GM21576 (cell line): ENCODE measurements at regions not wholly inside any gene's neighbourhood (a gene's known extent, or its start where the extent isn't known, plus 50 kb on each side); places are given as distances from the start of the nearest gene placed in this dataset.

Source experiments
- ATAC-seq: cut with Tn5 transposase; IDR thresholded peaks from one replicate; pipeline ENCODE4 v1.9.1; 2021; ENCODE audit warnings: mild to moderate bottlenecking, moderate library complexity; ENCODE audit not compliant: unreplicated experiment

- no peak for ATAC-seq
Measured at GRCh38 chr10:131517781-131518180, 206.3 kb upstream of the TCERG1L start.

- no peak for ATAC-seq
Measured at GRCh38 chr10:131519723-131520605, 208.4 kb upstream of the TCERG1L start.

GRCh38 chr10:131531265-131532190, 220.0 kb upstream of the TCERG1L start:
- no peak for ATAC-seq

- no peak for ATAC-seq
Measured at GRCh38 chr10:131532291-131532690, 220.8 kb upstream of the TCERG1L start.

GRCh38 chr10:131532745-131533341, 221.3 kb upstream of the TCERG1L start:
- no peak for ATAC-seq

DNA sequence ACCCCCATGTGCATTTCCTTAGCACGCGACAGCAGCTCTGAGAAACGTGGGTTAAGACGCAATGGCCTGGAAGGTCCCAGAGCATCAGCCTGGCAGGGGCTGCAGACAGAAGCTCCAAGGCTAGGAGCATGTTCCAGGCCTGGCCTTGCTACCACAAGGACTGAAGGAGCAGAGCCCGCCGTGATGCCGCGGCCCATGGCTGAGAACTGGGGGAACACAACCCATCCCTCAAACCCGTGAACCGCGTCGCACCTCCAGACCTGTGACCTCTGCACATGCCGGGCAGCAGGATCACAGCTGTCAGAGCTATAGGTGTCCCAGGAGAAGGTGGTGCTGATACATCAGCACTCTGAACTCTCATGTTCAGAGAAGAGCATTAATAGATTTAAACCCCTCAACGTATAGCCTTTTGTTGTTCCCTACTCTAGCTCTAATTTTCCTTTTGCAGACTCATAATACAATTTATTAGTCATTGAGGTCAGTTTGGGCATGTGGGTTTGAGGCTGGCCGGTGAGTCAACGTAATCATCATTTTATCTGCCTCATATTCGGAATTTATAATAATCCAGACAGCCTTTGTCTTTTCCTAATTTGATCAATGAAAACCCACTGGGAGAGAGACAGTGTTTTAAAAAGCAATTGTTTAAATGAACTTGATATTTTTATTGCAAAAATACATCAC, 222.5 kb upstream of the TCERG1L start:
- no peak for ATAC-seq

GRCh38 chr10:131534836-131535235, 223.3 kb upstream of the TCERG1L start:
- ATAC-seq = no peak

DNA sequence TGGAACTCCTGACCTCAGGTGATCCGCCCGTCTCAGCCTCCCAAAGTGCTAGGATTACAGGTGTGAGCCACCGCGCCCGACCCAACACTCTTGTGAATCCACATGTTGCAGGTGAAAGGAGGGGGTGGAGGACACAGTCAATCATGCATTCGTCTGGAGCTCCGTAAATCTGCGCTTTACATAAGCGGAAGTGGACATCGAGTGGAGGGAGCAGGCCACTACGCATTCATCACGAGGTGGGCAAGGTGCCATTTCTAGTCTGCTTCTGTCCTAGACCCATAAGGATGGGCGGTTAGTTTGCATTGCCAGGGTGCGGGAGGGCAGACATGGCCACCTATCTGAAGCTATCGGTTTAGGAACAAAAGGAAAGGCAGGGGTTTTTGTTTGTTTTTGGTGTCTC, 225.2 kb upstream of the TCERG1L start:
- no peak for ATAC-seq

GRCh38 chr10:131537281-131537680, 225.8 kb upstream of the TCERG1L start:
- no peak for ATAC-seq

- no peak for ATAC-seq
Measured at GRCh38 chr10:131544495-131544894, 233.0 kb upstream of the TCERG1L start.

- ATAC-seq = no peak
Measured at GRCh38 chr10:131546086-131546810, 234.7 kb upstream of the TCERG1L start.

DNA sequence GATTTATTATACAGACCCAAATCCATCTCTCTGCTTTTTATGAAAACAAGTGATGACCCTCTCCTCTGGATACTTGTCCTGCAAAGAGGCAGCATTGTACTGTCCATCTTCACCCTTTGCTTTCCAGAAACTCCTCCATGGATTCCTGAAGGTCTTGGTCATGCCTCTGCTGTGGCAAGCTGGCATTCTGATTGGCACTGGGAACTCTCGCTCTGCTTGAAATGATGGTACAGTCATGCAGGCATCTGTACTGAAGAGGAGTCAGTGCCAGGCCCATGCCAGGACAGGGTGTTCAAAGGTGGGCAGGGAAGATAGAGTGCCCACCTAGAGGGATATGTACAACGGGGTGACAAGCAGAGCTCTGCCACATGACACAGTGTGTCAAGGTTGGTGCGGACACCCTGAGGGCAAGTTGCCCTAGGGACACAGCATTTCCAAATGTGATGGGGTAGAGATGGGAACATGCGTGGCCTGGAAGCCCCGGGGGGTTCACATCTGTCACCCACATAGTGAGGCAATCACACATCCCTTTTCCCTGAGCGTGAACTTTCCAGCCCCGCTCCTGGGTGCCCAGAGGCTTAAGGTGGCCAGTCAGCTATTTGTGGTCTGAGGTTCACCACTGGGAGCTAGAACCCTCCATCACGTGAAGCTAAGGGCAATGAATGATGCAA, 235.7 kb upstream of the TCERG1L start:
- ATAC-seq = no peak

DNA sequence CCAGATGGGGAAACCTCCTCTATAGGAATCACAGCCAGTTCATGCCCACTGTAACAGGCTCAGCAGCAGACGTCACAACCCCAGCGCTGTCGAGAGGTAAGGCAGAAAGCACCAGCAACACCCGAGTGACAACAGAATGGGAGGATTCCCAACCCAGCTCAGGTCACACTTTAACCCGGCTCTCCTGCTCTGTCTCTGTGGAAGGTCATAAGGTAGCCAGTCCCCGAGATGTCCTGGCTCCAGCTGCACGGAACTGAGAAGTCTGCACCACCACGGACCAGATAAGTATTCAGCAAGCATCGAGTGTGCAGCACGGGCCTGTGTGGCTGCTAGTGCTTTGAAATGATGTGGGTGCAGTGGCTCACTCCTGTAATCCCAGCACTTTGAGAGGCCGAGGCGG, 236.7 kb upstream of the TCERG1L start:
- no peak for ATAC-seq

DNA sequence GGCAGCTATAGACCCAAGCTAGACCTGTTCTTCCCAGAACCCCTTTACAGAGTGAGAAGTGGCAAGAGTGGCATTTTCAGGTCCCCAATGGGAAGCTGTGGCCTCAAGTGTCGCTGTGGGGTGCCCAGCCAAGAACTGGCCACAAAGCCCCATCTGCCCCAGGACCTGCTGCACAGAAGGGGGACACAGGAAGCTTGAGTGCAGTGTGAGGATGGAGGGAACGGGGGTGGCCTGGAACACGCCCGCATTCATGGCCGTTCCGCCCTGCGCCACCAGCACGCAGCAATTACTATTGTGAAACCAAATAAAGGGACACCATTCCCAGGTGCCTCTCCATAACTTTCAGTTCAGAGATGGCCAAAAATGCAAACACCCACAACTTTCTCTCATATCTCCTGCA, 237.6 kb upstream of the TCERG1L start:
- no peak for ATAC-seq

- ATAC-seq = no peak
Measured at GRCh38 chr10:131553121-131553520, 241.6 kb upstream of the TCERG1L start.

DNA sequence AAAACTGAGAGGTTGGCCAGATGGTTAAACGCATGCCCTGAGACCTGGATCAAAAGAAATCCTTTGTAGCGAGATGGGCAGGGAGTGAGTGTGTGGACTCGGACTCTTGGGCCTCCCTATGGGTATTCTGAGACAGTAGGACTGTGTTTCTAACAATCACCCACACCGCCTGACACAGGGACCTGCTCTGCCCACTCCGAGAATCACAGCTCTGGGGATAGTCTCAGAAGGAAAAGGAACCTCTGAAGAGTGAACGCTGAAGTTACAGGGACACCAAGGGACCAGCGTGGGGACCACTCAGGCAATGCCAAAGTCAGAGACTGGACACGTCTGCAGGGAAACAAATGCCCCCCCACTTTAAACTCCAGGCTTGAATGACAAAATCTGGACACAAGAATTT, 242.1 kb upstream of the TCERG1L start:
- no peak for ATAC-seq

DNA sequence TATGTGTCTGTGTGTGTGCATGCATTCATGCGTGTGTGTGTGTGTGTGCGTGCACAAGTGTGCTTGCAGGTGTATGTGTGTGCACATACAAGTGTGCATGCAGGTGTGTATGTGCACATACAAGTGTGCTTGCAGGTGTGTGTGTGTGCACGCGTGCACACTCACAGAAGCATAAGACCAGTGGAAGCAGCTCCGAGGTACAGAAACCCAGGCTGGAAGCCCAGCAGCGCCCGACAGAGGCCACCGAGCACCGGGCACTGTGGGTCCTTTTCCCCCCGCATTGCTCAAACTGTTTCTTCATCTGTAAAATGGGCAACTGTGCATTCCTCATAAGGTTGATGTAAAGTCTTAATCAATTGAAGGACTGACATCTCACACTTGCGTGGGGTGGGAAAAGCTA, 243.3 kb upstream of the TCERG1L start:
- no peak for ATAC-seq

GRCh38 chr10:131555406-131555805, 243.9 kb upstream of the TCERG1L start:
- no peak for ATAC-seq

GRCh38 chr10:131556061-131556896, 244.8 kb upstream of the TCERG1L start:
- no peak for ATAC-seq
